Vagina (tissue), 2 donors: ENCODE measurements at regions not wholly inside any gene's neighbourhood (a gene's known extent, or its start where the extent isn't known, plus 50 kb on each side); places are given as distances from the start of the nearest gene placed in this dataset.

Experiments used
- CTCF ChIP-seq, 3 experiments: fragments of 450-650 bp in 2 of 3; fragments of 200-600 bp in 1 of 3; sonication (generic) in 1 of 3; IDR thresholded peaks; one replicate each; pipeline ENCODE4 v1.5.1; 2017 to 2019; ENCODE audit warnings: antibody characterized with exemption in 3 of 3, mild to moderate bottlenecking in 2 of 3, moderate library complexity in 2 of 3
- POLR2A ChIP-seq, 2 donors: fragments of 450-650 bp; IDR thresholded peaks; one replicate each; pipeline ENCODE4 v1.6.1; 2017; ENCODE audit warnings: antibody characterized with exemption in 2 of 2, mild to moderate bottlenecking in 2 of 2, moderate library complexity in 2 of 2
- POLR2AphosphoS5 ChIP-seq, 2 donors: sonication (generic); formaldehyde crosslinking; IDR thresholded peaks; one replicate each; pipeline ENCODE4 v1.9.0; 2017; ENCODE audit warnings: antibody characterized with exemption in 2 of 2, mild to moderate bottlenecking in 2 of 2, low read depth in 1 of 2; ENCODE audit not compliant: insufficient read depth in 1 of 2

GRCh38 chr3:176647987-176648386 is 549.3 kb downstream of the TBL1XR1 start:
- no peak for TF ChIP-seq CTCF (IDR thresholded peaks at IDR 0.05)
- no peak for TF ChIP-seq POLR2A (IDR thresholded peaks at IDR 0.05)
- no peak for TF ChIP-seq POLR2AphosphoS5 (IDR thresholded peaks at IDR 0.05; ENCODE audit: insufficient read depth in 1 of 2, low read depth in 1 of 2)
